GM23338 (cell line): ENCODE measurements at regions not wholly inside any gene's neighbourhood (a gene's known extent, or its start where the extent isn't known, plus 50 kb on each side); places are given as distances from the start of the nearest gene placed in this dataset.

Experiments used
- ATAC-seq: fragments of 200-7000 bp; cut with Tn5 transposase; 3 replicates; pipeline ENCODE4 v1.9.1; 2020
- DNase-seq: peaks from one replicate; pipeline ENCODE4 v3.0.0-alpha.2; 2015; ENCODE audit warnings: low spot score
- H2AFZ ChIP-seq: fragments of 200-600 bp; sonication (generic); 2 replicates; pipeline ENCODE4 v1.8.0; 2016; ENCODE audit warnings: antibody characterized with exemption, mild to moderate bottlenecking, moderate library complexity
- H3F3A ChIP-seq: fragments of 200-600 bp; sonication (generic); replicated peaks from 2 replicates; pipeline ENCODE4 v1.8.0; 2017; ENCODE audit warnings: antibody characterized with exemption, mixed run types, low read depth
- H3K27ac ChIP-seq: fragments of 200-600 bp; sonication (generic); 2 replicates; pipeline ENCODE4 v1.6.1; 2016; ENCODE audit warnings: low read depth
- H3K27me3 ChIP-seq: fragments of 200-600 bp; sonication (generic); 2 replicates; pipeline ENCODE4 v1.8.0; 2016; ENCODE audit warnings: mild to moderate bottlenecking, mixed run types, moderate library complexity; ENCODE audit not compliant: insufficient read depth
- H3K36me3 ChIP-seq: fragments of 200-600 bp; sonication (generic); 2 replicates; pipeline ENCODE4 v1.8.0; 2016; ENCODE audit warnings: mild to moderate bottlenecking; ENCODE audit not compliant: insufficient read depth
- H3K4me1 ChIP-seq: fragments of 200-600 bp; sonication (generic); 2 replicates; pipeline ENCODE4 v1.8.0; 2016; ENCODE audit warnings: mild to moderate bottlenecking, moderate library complexity; ENCODE audit not compliant: insufficient read depth
- H3K4me2 ChIP-seq: fragments of 200-600 bp; sonication (generic); 2 replicates; pipeline ENCODE4 v1.7.1; 2017; ENCODE audit warnings: mixed run types
- H3K4me3 ChIP-seq: fragments of 200-600 bp; sonication (generic); 2 replicates; pipeline ENCODE4 v1.6.1; 2016; ENCODE audit warnings: mixed run types
- H3K79me2 ChIP-seq: fragments of 200-600 bp; sonication (generic); replicated peaks from 2 replicates; pipeline ENCODE4 v1.8.0; 2017; ENCODE audit warnings: mild to moderate bottlenecking; ENCODE audit not compliant: insufficient read depth
- H3K9me2 ChIP-seq: fragments of 200-600 bp; sonication (generic); 2 replicates; pipeline ENCODE4 v1.8.0; 2017; ENCODE audit not compliant: insufficient read depth
- H4K20me1 ChIP-seq: fragments of 200-600 bp; sonication (generic); replicated peaks from 2 replicates; pipeline ENCODE4 v1.8.0; 2017; ENCODE audit warnings: mild to moderate bottlenecking; ENCODE audit not compliant: insufficient read depth
- H3K27ac Mint-ChIP-seq: 2 replicates; pipeline ENCODE4 v1.8.0; 2020; ENCODE audit warnings: inconsistent platforms, mild to moderate bottlenecking, moderate library complexity, mixed read lengths
- H3K27me3 Mint-ChIP-seq: 3 replicates; pipeline ENCODE4 v1.8.0; 2022; ENCODE audit warnings: low read depth, mild to moderate bottlenecking, moderate library complexity, mixed read lengths, inconsistent platforms; ENCODE audit not compliant: insufficient read depth, poor library complexity
- H3K36me3 Mint-ChIP-seq: 3 replicates; pipeline ENCODE4 v1.8.0; 2021; ENCODE audit warnings: low read depth, mild to moderate bottlenecking, inconsistent platforms, moderate library complexity, mixed read lengths
- H3K4me1 Mint-ChIP-seq: 3 replicates; pipeline ENCODE4 v1.8.0; 2020; ENCODE audit warnings: mild to moderate bottlenecking, inconsistent platforms, mixed read lengths
- H3K4me3 Mint-ChIP-seq: 3 replicates; pipeline ENCODE4 v1.8.0; 2021; ENCODE audit warnings: moderate library complexity, mild to moderate bottlenecking, inconsistent platforms, mixed read lengths
- H3K9me3 Mint-ChIP-seq: 3 replicates; pipeline ENCODE4 v1.8.0; 2020; ENCODE audit warnings: moderate library complexity, mild to moderate bottlenecking, inconsistent platforms, mixed read lengths
- CREB1 ChIP-seq: fragments of 250-450 bp; sonication (Bioruptor Pico); IDR thresholded peaks from 2 replicates; pipeline ENCODE4 v1.5.0; 2020; ENCODE audit warnings: low read depth, mild to moderate bottlenecking, moderate library complexity
- ETS1 ChIP-seq: IDR thresholded peaks from 2 replicates; pipeline ENCODE4 v1.6.1; 2016; ENCODE audit warnings: antibody characterized with exemption
- EZH2 ChIP-seq: fragments of 200-600 bp; sonication (generic); IDR thresholded peaks from one replicate; pipeline ENCODE4 v1.8.0; 2017; ENCODE audit warnings: antibody characterized with exemption, mild to moderate bottlenecking, low read depth; ENCODE audit not compliant: unreplicated experiment
- EZH2phosphoT487 ChIP-seq: fragments of 200-600 bp; sonication (generic); IDR thresholded peaks from one replicate; pipeline ENCODE4 v1.8.1; 2018; ENCODE audit warnings: antibody characterized with exemption; ENCODE audit not compliant: unreplicated experiment
- JUNB ChIP-seq: IDR thresholded peaks from one replicate; pipeline ENCODE4 v1.6.1; 2016; ENCODE audit warnings: antibody characterized with exemption; ENCODE audit not compliant: unreplicated experiment
- NANOG ChIP-seq: IDR thresholded peaks from 2 replicates; pipeline ENCODE4 v1.6.1; 2016; ENCODE audit warnings: antibody characterized with exemption, borderline replicate concordance
- POLR2AphosphoS5 ChIP-seq: IDR thresholded peaks from 2 replicates; pipeline ENCODE4 v1.6.1; 2016; ENCODE audit warnings: antibody characterized with exemption, low read depth
- STAT1 ChIP-seq: IDR thresholded peaks from one replicate; pipeline ENCODE4 v1.6.1; 2016; ENCODE audit warnings: antibody characterized with exemption; ENCODE audit not compliant: unreplicated experiment
- ZNF114 ChIP-seq: fragments of 250-450 bp; sonication (Bioruptor Pico); IDR thresholded peaks from 2 replicates; pipeline ENCODE4 v1.5.0; 2020; ENCODE audit warnings: mild to moderate bottlenecking, moderate library complexity
- ZNF331 ChIP-seq: fragments of 250-450 bp; sonication (Bioruptor Pico); IDR thresholded peaks from 2 replicates; pipeline ENCODE4 v1.5.0; 2020; ENCODE audit warnings: low read depth, mild to moderate bottlenecking, moderate library complexity
- TF ChIP-seq, protein P1 (sequence below), 2 experiments: fragments of 200-600 bp in 1 of 2; sonication (generic) in 1 of 2; conservative IDR thresholded peaks; 2 replicates each; pipeline versions ENCODE4 v1.5.1 to v1.6.1; 2016 to 2017; ENCODE audit warnings: antibody characterized with exemption in 2 of 2, low read depth in 2 of 2, mild to moderate bottlenecking in 2 of 2, moderate library complexity in 1 of 2
- TF ChIP-seq, protein P2 (sequence below): IDR thresholded peaks from one replicate; pipeline ENCODE4 v1.6.1; 2018; ENCODE audit warnings: antibody characterized with exemption; ENCODE audit not compliant: unreplicated experiment
- TF ChIP-seq, protein P3 (sequence below): fragments of 250-450 bp; sonication (Bioruptor Pico); IDR thresholded peaks from 2 replicates; pipeline ENCODE4 v1.5.0; 2020; ENCODE audit warnings: mild to moderate bottlenecking, moderate library complexity

DNA sequence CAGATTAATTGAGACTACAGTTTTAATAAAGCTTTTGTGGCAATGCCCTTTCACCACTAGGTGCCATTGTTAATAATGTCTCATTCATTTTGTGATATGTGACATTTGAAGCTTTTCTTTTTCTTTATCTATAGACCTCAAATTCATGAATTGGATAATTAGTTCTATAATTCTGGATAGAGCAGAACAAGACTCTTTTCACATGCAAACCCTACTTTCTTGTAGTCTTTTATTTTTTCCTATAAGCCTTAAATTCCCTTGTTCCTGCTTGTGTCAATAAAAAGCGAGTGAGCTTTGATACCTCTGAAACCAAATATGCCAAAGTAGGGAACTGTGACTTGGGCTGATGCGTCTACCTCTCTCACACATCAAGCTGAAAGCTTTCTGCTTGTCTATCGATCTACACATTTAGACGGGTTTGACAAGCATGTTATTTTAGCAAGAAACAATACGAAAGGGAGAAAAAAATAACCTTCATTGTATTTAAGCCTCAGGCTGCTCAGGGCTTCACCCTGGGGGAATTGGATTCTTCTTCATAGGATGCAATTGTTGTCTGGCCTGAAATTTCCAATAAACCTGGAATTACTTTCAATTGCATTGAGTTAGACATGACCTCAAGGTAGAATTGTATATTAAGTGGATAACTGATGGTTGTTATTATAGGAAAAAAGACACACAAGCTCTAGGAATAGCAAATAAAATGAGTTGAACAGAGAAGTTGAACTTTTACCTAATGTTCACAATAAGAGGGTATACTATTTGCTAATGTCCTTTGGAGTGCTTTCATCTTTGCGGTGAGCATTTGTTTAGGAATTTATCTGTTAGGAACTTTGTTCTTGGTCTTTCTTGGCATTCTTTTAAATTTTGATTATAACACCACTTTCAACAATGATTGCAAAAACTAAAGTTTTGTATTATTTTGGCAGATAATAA is 1150.2 kb upstream of the PCDH9 start:
- H3K4me1 ChIP-seq, result no peaks in the 10 kb centered on the region
- Mint-ChIP-seq H3K4me1 (no peaks in the 10 kb centered on the region), H3K4me3 (no peak overlapping the region), H3K9me3 (no peaks in the 10 kb centered on the region), H3K27ac (no peak overlapping the region), H3K27me3 (no peaks in the 10 kb centered on the region), H3K36me3 (no peaks in the 10 kb centered on the region)
- no peaks in the 10 kb centered on the region for H3K79me2 ChIP-seq
- no peak overlapping the region for H2AFZ ChIP-seq
- no peaks in the 10 kb centered on the region for H3K9me2 ChIP-seq
- ATAC-seq (no peak), DNase-seq (no peak)
- H4K20me1 ChIP-seq, result no peaks in the 10 kb centered on the region
- no peak overlapping the region for H3K4me3 ChIP-seq
- H3F3A ChIP-seq, result no peaks in the 10 kb centered on the region
- TF ChIP-seq ZNF331 (CRISPR knock-in tag), result no peak
- no peak for TF ChIP-seq ZNF114 (CRISPR knock-in tag)
- TF ChIP-seq NANOG, result no peak
- TF ChIP-seq, protein P1, sequence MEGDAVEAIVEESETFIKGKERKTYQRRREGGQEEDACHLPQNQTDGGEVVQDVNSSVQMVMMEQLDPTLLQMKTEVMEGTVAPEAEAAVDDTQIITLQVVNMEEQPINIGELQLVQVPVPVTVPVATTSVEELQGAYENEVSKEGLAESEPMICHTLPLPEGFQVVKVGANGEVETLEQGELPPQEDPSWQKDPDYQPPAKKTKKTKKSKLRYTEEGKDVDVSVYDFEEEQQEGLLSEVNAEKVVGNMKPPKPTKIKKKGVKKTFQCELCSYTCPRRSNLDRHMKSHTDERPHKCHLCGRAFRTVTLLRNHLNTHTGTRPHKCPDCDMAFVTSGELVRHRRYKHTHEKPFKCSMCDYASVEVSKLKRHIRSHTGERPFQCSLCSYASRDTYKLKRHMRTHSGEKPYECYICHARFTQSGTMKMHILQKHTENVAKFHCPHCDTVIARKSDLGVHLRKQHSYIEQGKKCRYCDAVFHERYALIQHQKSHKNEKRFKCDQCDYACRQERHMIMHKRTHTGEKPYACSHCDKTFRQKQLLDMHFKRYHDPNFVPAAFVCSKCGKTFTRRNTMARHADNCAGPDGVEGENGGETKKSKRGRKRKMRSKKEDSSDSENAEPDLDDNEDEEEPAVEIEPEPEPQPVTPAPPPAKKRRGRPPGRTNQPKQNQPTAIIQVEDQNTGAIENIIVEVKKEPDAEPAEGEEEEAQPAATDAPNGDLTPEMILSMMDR (conservative IDR thresholded peaks at IDR 0.05; ENCODE audit: low read depth in 2 of 2), result no peak
- TF ChIP-seq, protein P2, sequence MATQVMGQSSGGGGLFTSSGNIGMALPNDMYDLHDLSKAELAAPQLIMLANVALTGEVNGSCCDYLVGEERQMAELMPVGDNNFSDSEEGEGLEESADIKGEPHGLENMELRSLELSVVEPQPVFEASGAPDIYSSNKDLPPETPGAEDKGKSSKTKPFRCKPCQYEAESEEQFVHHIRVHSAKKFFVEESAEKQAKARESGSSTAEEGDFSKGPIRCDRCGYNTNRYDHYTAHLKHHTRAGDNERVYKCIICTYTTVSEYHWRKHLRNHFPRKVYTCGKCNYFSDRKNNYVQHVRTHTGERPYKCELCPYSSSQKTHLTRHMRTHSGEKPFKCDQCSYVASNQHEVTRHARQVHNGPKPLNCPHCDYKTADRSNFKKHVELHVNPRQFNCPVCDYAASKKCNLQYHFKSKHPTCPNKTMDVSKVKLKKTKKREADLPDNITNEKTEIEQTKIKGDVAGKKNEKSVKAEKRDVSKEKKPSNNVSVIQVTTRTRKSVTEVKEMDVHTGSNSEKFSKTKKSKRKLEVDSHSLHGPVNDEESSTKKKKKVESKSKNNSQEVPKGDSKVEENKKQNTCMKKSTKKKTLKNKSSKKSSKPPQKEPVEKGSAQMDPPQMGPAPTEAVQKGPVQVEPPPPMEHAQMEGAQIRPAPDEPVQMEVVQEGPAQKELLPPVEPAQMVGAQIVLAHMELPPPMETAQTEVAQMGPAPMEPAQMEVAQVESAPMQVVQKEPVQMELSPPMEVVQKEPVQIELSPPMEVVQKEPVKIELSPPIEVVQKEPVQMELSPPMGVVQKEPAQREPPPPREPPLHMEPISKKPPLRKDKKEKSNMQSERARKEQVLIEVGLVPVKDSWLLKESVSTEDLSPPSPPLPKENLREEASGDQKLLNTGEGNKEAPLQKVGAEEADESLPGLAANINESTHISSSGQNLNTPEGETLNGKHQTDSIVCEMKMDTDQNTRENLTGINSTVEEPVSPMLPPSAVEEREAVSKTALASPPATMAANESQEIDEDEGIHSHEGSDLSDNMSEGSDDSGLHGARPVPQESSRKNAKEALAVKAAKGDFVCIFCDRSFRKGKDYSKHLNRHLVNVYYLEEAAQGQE, result no peak
- TF ChIP-seq EZH2, result no peak
- TF ChIP-seq CREB1, result no peak
- no peak for TF ChIP-seq EZH2phosphoT487
- TF ChIP-seq STAT1, result no peak
- TF ChIP-seq, protein P3, sequence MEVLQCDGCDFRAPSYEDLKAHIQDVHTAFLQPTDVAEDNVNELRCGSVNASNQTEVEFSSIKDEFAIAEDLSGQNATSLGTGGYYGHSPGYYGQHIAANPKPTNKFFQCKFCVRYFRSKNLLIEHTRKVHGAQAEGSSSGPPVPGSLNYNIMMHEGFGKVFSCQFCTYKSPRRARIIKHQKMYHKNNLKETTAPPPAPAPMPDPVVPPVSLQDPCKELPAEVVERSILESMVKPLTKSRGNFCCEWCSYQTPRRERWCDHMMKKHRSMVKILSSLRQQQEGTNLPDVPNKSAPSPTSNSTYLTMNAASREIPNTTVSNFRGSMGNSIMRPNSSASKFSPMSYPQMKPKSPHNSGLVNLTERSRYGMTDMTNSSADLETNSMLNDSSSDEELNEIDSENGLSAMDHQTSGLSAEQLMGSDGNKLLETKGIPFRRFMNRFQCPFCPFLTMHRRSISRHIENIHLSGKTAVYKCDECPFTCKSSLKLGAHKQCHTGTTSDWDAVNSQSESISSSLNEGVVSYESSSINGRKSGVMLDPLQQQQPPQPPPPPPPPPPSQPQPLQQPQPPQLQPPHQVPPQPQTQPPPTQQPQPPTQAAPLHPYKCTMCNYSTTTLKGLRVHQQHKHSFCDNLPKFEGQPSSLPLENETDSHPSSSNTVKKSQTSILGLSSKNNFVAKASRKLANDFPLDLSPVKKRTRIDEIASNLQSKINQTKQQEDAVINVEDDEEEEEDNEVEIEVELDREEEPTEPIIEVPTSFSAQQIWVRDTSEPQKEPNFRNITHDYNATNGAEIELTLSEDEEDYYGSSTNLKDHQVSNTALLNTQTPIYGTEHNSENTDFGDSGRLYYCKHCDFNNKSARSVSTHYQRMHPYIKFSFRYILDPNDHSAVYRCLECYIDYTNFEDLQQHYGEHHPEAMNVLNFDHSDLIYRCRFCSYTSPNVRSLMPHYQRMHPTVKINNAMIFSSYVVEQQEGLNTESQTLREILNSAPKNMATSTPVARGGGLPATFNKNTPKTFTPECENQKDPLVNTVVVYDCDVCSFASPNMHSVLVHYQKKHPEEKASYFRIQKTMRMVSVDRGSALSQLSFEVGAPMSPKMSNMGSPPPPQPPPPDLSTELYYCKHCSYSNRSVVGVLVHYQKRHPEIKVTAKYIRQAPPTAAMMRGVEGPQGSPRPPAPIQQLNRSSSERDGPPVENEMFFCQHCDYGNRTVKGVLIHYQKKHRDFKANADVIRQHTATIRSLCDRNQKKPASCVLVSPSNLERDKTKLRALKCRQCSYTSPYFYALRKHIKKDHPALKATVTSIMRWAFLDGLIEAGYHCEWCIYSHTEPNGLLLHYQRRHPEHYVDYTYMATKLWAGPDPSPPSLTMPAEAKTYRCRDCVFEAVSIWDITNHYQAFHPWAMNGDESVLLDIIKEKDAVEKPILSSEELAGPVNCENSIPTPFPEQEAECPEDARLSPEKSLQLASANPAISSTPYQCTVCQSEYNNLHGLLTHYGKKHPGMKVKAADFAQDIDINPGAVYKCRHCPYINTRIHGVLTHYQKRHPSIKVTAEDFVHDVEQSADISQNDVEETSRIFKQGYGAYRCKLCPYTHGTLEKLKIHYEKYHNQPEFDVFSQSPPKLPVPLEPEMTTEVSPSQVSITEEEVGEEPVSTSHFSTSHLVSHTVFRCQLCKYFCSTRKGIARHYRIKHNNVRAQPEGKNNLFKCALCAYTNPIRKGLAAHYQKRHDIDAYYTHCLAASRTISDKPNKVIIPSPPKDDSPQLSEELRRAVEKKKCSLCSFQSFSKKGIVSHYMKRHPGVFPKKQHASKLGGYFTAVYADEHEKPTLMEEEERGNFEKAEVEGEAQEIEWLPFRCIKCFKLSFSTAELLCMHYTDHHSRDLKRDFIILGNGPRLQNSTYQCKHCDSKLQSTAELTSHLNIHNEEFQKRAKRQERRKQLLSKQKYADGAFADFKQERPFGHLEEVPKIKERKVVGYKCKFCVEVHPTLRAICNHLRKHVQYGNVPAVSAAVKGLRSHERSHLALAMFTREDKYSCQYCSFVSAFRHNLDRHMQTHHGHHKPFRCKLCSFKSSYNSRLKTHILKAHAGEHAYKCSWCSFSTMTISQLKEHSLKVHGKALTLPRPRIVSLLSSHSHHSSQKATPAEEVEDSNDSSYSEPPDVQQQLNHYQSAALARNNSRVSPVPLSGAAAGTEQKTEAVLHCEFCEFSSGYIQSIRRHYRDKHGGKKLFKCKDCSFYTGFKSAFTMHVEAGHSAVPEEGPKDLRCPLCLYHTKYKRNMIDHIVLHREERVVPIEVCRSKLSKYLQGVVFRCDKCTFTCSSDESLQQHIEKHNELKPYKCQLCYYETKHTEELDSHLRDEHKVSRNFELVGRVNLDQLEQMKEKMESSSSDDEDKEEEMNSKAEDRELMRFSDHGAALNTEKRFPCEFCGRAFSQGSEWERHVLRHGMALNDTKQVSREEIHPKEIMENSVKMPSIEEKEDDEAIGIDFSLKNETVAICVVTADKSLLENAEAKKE (CRISPR knock-in tag), result no peak
- TF ChIP-seq ETS1, result no peak
- TF ChIP-seq POLR2AphosphoS5, result no peak
- TF ChIP-seq JUNB, result no peak
- no peaks in the 10 kb centered on the region for H3K36me3 ChIP-seq
- H3K27ac ChIP-seq, result no peak overlapping the region
- no peaks in the 10 kb centered on the region for H3K27me3 ChIP-seq
- H3K4me2 ChIP-seq, result no peak overlapping the region
